Fibroblast of peridontal ligament (primary cell): ENCODE measurements at regions not wholly inside any gene's neighbourhood (a gene's known extent, or its start where the extent isn't known, plus 50 kb on each side); places are given as distances from the start of the nearest gene placed in this dataset.

Source experiments
- DNase-seq: peaks from one replicate; pipeline ENCODE4 v3.0.0-alpha.2; 2010; ENCODE audit errors: extremely low read depth

GRCh38 chr4:188552741-188553275 lies 413.6 kb downstream of the TRIML1 start:
- DNase-seq = peak; percentile 78

- DNase-seq = no peak
Observed at GRCh38 chr4:188554413-188554812, 415.2 kb downstream of the TRIML1 start.

- no peak for DNase-seq
Observed at GRCh38 chr4:188573104-188573503, 433.9 kb downstream of the TRIML1 start.

- no peak for DNase-seq
Observed at GRCh38 chr4:188578657-188579056, 439.4 kb downstream of the TRIML1 start.

- peak; percentile 18 for DNase-seq
Observed at GRCh38 chr4:188596021-188596420, 456.8 kb downstream of the TRIML1 start.

- peak; percentile 68 for DNase-seq
Observed at GRCh38 chr4:188603646-188604045, 464.4 kb downstream of the TRIML1 start.

- DNase-seq = no peak
Observed at GRCh38 chr4:188606635-188607034, 467.4 kb downstream of the TRIML1 start.

- DNase-seq = no peak
Observed at GRCh38 chr4:188611143-188611542, 471.9 kb downstream of the TRIML1 start.

GRCh38 chr4:188612659-188613058 lies 473.4 kb downstream of the TRIML1 start:
- DNase-seq = no peak

GRCh38 chr4:188613976-188614375 lies 474.7 kb downstream of the TRIML1 start:
- no peak for DNase-seq

GRCh38 chr4:188619456-188620149 lies 480.4 kb downstream of the TRIML1 start:
- no peak for DNase-seq

GRCh38 chr4:188620608-188621007 lies 481.4 kb downstream of the TRIML1 start:
- DNase-seq = peak; percentile 42

- no peak for DNase-seq
Observed at GRCh38 chr4:188623314-188623854, 484.1 kb downstream of the TRIML1 start.

- no peak for DNase-seq
Observed at GRCh38 chr4:188624370-188624769, 485.1 kb downstream of the TRIML1 start.

- peak; percentile 25 for DNase-seq
Observed at GRCh38 chr4:188627892-188628291, 488.7 kb downstream of the TRIML1 start.

- DNase-seq = peak; percentile 35
Observed at GRCh38 chr4:188639479-188640100, 500.3 kb downstream of the TRIML1 start.

- no peak for DNase-seq
Observed at GRCh38 chr4:188647820-188648370, 508.7 kb downstream of the TRIML1 start.

- no peak for DNase-seq
Observed at GRCh38 chr4:188649635-188650034, 510.4 kb downstream of the TRIML1 start.

GRCh38 chr4:188650516-188650915 lies 511.3 kb downstream of the TRIML1 start:
- DNase-seq = no peak

- DNase-seq = no peak
Observed at GRCh38 chr4:188657365-188657764, 518.1 kb downstream of the TRIML1 start.

- DNase-seq = no peak
Observed at GRCh38 chr4:188658958-188659522, 519.8 kb downstream of the TRIML1 start.

- no peak for DNase-seq
Observed at GRCh38 chr4:188660796-188661195, 521.6 kb downstream of the TRIML1 start.
